ENCODE measurements at regions not wholly inside any gene's neighbourhood (a gene's known extent, or its start where the extent isn't known, plus 50 kb on each side); places are given as distances from the start of the nearest gene placed in this dataset.

- intact Hi-C loops (cut with micrococcal nuclease), result no loop called here
- ATAC-seq (no peak), DNase-seq (no peak)
- POLR2A ChIA-PET, result no interaction called here
- no peak overlapping the region for H3K27ac Mint-ChIP-seq
- CTCF ChIA-PET, result no interaction called here
- Histone ChIP-seq H3K9me3 (ENCODE audit: control insufficient read depth in 2 of 3, low read length in 3 of 3) (peaks cover 0 to 46% (median 0%) of the 10 kb centered on the region in 3 experiments), H3K36me3 (ENCODE audit: control insufficient read depth in 2 of 3, insufficient read depth in 3 of 3, low read length in 3 of 3) (no peaks in the 10 kb centered on the region), H3K27me3 (ENCODE audit: control insufficient read depth in 2 of 2, insufficient read depth in 2 of 2, low read length in 2 of 2) (no peaks in the 10 kb centered on the region), H3K27ac (ENCODE audit: low read depth, low read length) (no peak overlapping the region), H3K4me1 (ENCODE audit: control insufficient read depth in 2 of 2, insufficient read depth in 2 of 2, low read length in 2 of 2) (no peaks in the 10 kb centered on the region), H3K4me3 (ENCODE audit: low read length) (no peak overlapping the region)
- H3K4me1 Mint-ChIP-seq, result no peaks in the 10 kb centered on the region
- H3K9me3 Mint-ChIP-seq, result peaks cover 11 to 86% (median 42%) of the 10 kb centered on the region in 11 donors
- peaks cover 0 to 9% (median 0%) of the 10 kb centered on the region in 5 donors for H3K27me3 Mint-ChIP-seq
- no peak overlapping the region for H3K4me3 Mint-ChIP-seq
- H3K36me3 Mint-ChIP-seq, result peaks cover 0 to 16% (median 7%) of the 10 kb centered on the region in 5 donors
Observed at GRCh38 chr19:56927791-56928207, 87.3 kb upstream of the PEG3 start.

GRCh38 chr19:56930647-56931535, 90.4 kb upstream of the PEG3 start:
- Mint-ChIP-seq H3K36me3 (peaks cover 0 to 21% (median 4%) of the 10 kb centered on the region in 5 donors), H3K27me3 (peaks cover 0 to 9% (median 0%) of the 10 kb centered on the region in 5 donors)
- no peak overlapping the region for H3K27ac ChIP-seq (ENCODE audit: low read depth, low read length)

GRCh38 chr19:56933014-56933705, 92.6 kb upstream of the PEG3 start:
- Histone ChIP-seq H3K36me3 (ENCODE audit: control insufficient read depth in 2 of 3, insufficient read depth in 3 of 3, low read length in 3 of 3) (no peaks in the 10 kb centered on the region), H3K9me3 (ENCODE audit: control insufficient read depth in 2 of 3, low read length in 3 of 3) (peaks cover 0 to 13% (median 0%) of the 10 kb centered on the region in 3 experiments), H3K27ac (ENCODE audit: low read depth, low read length) (no peak overlapping the region), H3K4me1 (ENCODE audit: control insufficient read depth in 2 of 2, insufficient read depth in 2 of 2, low read length in 2 of 2) (no peaks in the 10 kb centered on the region), H3K4me3 (ENCODE audit: low read length) (no peak overlapping the region), H3K27me3 (ENCODE audit: control insufficient read depth in 2 of 2, insufficient read depth in 2 of 2, low read length in 2 of 2) (no peaks in the 10 kb centered on the region)
- peaks cover 15 to 86% (median 36%) of the 10 kb centered on the region in 11 donors for H3K9me3 Mint-ChIP-seq
- no peak for ATAC-seq
- intact Hi-C loops (cut with micrococcal nuclease), result no loop called here
- no peaks in the 10 kb centered on the region for H3K4me1 Mint-ChIP-seq
- ChIA-PET POLR2A (no interaction called here), CTCF (no interaction called here)
- H3K27me3 Mint-ChIP-seq, result peaks cover 0 to under 1% (median 0%) of the 10 kb centered on the region in 5 donors
- DNase-seq, result no peak
- peaks cover 0 to 16% (median 6%) of the 10 kb centered on the region in 5 donors for H3K36me3 Mint-ChIP-seq
- H3K27ac Mint-ChIP-seq, result no peak overlapping the region
- peak overlapping the region in 1 of 10 donors; percentile 17 for H3K4me3 Mint-ChIP-seq

More at GRCh38 chr19:56930647-56931535, 90.4 kb upstream of the PEG3 start:
- no peak overlapping the region for H3K4me3 ChIP-seq (ENCODE audit: low read length)
- H3K27me3 ChIP-seq (ENCODE audit: control insufficient read depth in 2 of 2, insufficient read depth in 2 of 2, low read length in 2 of 2), result no peaks in the 10 kb centered on the region
- no peak for ATAC-seq
- peaks cover 0 to 27% (median 0%) of the 10 kb centered on the region in 3 experiments for H3K9me3 ChIP-seq (ENCODE audit: control insufficient read depth in 2 of 3, low read length in 3 of 3)
- H3K4me3 Mint-ChIP-seq, result no peak overlapping the region
- intact Hi-C loops (cut with micrococcal nuclease), result no loop called here
- no peaks in the 10 kb centered on the region for H3K4me1 ChIP-seq (ENCODE audit: control insufficient read depth in 2 of 2, insufficient read depth in 2 of 2, low read length in 2 of 2)
- no peak overlapping the region for H3K27ac Mint-ChIP-seq
- peaks cover 14 to 90% (median 35%) of the 10 kb centered on the region in 11 donors for H3K9me3 Mint-ChIP-seq
- POLR2A ChIA-PET, result no interaction called here
- no peaks in the 10 kb centered on the region for H3K36me3 ChIP-seq (ENCODE audit: control insufficient read depth in 2 of 3, insufficient read depth in 3 of 3, low read length in 3 of 3)
- no peak for DNase-seq
- CTCF ChIA-PET, result no interaction called here
- H3K4me1 Mint-ChIP-seq, result no peaks in the 10 kb centered on the region

- H3K36me3 ChIP-seq (ENCODE audit: control insufficient read depth in 2 of 3, insufficient read depth in 3 of 3, low read length in 3 of 3), result no peaks in the 10 kb centered on the region
- no peaks in the 10 kb centered on the region for H3K4me1 Mint-ChIP-seq
- intact Hi-C loops (cut with micrococcal nuclease), result no loop called here
- H3K4me3 Mint-ChIP-seq, result no peak overlapping the region
- peaks cover 18 to 87% (median 42%) of the 10 kb centered on the region in 11 donors for H3K9me3 Mint-ChIP-seq
- ChIA-PET CTCF (no interaction called here), POLR2A (no interaction called here)
- no peaks in the 10 kb centered on the region for H3K27me3 Mint-ChIP-seq
- H3K27me3 ChIP-seq (ENCODE audit: control insufficient read depth in 2 of 2, insufficient read depth in 2 of 2, low read length in 2 of 2), result no peaks in the 10 kb centered on the region
- H3K27ac ChIP-seq (ENCODE audit: low read depth, low read length), result no peak overlapping the region
- H3K9me3 ChIP-seq (ENCODE audit: control insufficient read depth in 2 of 3, low read length in 3 of 3), result peaks cover 0 to 11% (median 0%) of the 10 kb centered on the region in 3 experiments
- no peak for ATAC-seq
- no peaks in the 10 kb centered on the region for H3K4me1 ChIP-seq (ENCODE audit: control insufficient read depth in 2 of 2, insufficient read depth in 2 of 2, low read length in 2 of 2)
- no peak for DNase-seq
- H3K4me3 ChIP-seq (ENCODE audit: low read length), result no peak overlapping the region
- peaks cover 0 to 21% (median 4%) of the 10 kb centered on the region in 5 donors for H3K36me3 Mint-ChIP-seq
- no peak overlapping the region for H3K27ac Mint-ChIP-seq
Observed at GRCh38 chr19:56934438-56935090, 94.0 kb upstream of the PEG3 start.

- no peak overlapping the region for H3K27ac Mint-ChIP-seq
- ATAC-seq, result no peak
- no peak overlapping the region for H3K4me3 ChIP-seq (ENCODE audit: low read length)
- no peaks in the 10 kb centered on the region for H3K4me1 Mint-ChIP-seq
- H3K4me1 ChIP-seq (ENCODE audit: control insufficient read depth in 2 of 2, insufficient read depth in 2 of 2, low read length in 2 of 2), result no peaks in the 10 kb centered on the region
- H3K27me3 ChIP-seq (ENCODE audit: control insufficient read depth in 2 of 2, insufficient read depth in 2 of 2, low read length in 2 of 2), result no peaks in the 10 kb centered on the region
- H3K36me3 ChIP-seq (ENCODE audit: control insufficient read depth in 2 of 3, insufficient read depth in 3 of 3, low read length in 3 of 3), result no peaks in the 10 kb centered on the region
- peaks cover 15 to 78% (median 43%) of the 10 kb centered on the region in 11 donors for H3K9me3 Mint-ChIP-seq
- no peak overlapping the region for H3K27ac ChIP-seq (ENCODE audit: low read depth, low read length)
- ChIA-PET POLR2A (no interaction called here), CTCF (no interaction called here)
- H3K9me3 ChIP-seq (ENCODE audit: control insufficient read depth in 2 of 3, low read length in 3 of 3), result peaks cover 0 to 27% (median 0%) of the 10 kb centered on the region in 3 experiments
- H3K4me3 Mint-ChIP-seq, result no peak overlapping the region
- DNase-seq, result no peak
- peaks cover 0 to 7% (median 0%) of the 10 kb centered on the region in 5 donors for H3K27me3 Mint-ChIP-seq
- H3K36me3 Mint-ChIP-seq, result peaks cover 0 to 28% (median 4%) of the 10 kb centered on the region in 5 donors
- intact Hi-C loops (cut with micrococcal nuclease), result no loop called here
Observed at GRCh38 chr19:56939951-56940350, 99.4 kb upstream of the PEG3 start.

- Histone ChIP-seq H3K27ac (ENCODE audit: low read depth, low read length) (no peak overlapping the region), H3K4me3 (ENCODE audit: low read length) (no peak overlapping the region), H3K36me3 (ENCODE audit: control insufficient read depth in 2 of 3, insufficient read depth in 3 of 3, low read length in 3 of 3) (no peaks in the 10 kb centered on the region), H3K27me3 (ENCODE audit: control insufficient read depth in 2 of 2, insufficient read depth in 2 of 2, low read length in 2 of 2) (no peaks in the 10 kb centered on the region), H3K4me1 (ENCODE audit: control insufficient read depth in 2 of 2, insufficient read depth in 2 of 2, low read length in 2 of 2) (no peaks in the 10 kb centered on the region), H3K9me3 (ENCODE audit: control insufficient read depth in 2 of 3, low read length in 3 of 3) (peaks cover 0 to 27% (median 0%) of the 10 kb centered on the region in 3 experiments)
- no peak overlapping the region for H3K4me3 Mint-ChIP-seq
- ChIA-PET CTCF (no interaction called here), POLR2A (no interaction called here)
- no peak for DNase-seq
- H3K27me3 Mint-ChIP-seq, result peaks cover 0 to 7% (median 0%) of the 10 kb centered on the region in 5 donors
- H3K4me1 Mint-ChIP-seq, result no peaks in the 10 kb centered on the region
- H3K36me3 Mint-ChIP-seq, result peaks cover 0 to 30% (median 6%) of the 10 kb centered on the region in 5 donors
- H3K27ac Mint-ChIP-seq, result no peak overlapping the region
- intact Hi-C loops (cut with micrococcal nuclease), result no loop called here
- no peak for ATAC-seq
- H3K9me3 Mint-ChIP-seq, result peaks cover 11 to 83% (median 39%) of the 10 kb centered on the region in 11 donors
Observed at GRCh38 chr19:56942756-56943155, 102.2 kb upstream of the PEG3 start.
